Inferior parietal cortex (tissue), 1 donor: ENCODE measurements at regions not wholly inside any gene's neighbourhood (a gene's known extent, or its start where the extent isn't known, plus 50 kb on each side); places are given as distances from the start of the nearest gene placed in this dataset.
"Not testable (repeated sequence)": the region's sequence is repeated elsewhere in the genome, so short reads cannot be mapped to it uniquely, and the experiment has no call there.

Experiments
- DNase-seq: peaks from one replicate; pipeline ENCODE4 v3.0.0-alpha.2; 2016; ENCODE audit errors: extremely low spot score

- not testable (repeated sequence) for DNase-seq
Measured at GRCh38 chr3:154834831-154835230, 245.3 kb upstream of the MME start.

- no peak for DNase-seq
Measured at GRCh38 chr3:154829929-154830328, 250.2 kb upstream of the MME start.

GRCh38 chr3:154819491-154819890, 260.6 kb upstream of the MME start:
- no peak for DNase-seq

- DNase-seq: no peak
Measured at GRCh38 chr3:154818676-154819255, 261.4 kb upstream of the MME start.

DNA sequence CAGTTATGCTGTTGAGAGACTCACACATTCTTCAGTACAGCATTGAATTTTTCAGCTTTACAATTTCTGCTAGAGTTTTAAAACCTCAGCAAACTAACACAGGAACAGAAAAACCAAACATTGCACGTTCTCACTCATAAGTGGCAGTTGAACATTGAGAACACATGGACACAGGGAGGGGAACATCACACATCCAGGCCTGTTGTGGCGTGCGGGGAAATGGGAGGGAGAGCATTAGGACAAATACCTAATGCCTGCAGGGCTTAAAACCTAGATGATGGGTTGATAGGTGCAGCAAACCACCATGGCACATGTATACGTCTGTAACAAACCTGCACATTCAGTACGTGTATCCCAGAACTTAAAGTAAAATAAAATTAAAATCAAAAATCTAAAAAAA, 270.1 kb upstream of the MME start:
- DNase-seq: not testable (repeated sequence)

DNA sequence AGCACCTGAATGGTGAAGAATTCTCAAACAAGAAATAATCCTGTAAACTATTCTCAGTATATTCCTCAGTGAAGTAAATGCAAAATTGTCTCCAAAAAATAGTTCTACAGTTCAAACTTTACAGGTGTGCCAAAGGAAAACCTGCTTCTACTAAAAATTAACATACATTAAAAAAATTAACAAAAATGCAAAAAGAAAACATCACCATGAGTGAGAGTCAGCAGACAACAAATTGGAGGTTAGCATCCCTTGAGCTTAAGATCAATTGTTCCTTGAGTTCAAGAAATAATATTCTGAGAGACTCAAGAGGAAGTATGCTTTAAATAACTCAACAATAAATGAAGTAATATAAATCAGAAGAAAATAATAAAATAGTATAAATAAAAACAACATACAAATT, 278.4 kb upstream of the MME start:
- no peak for DNase-seq

GRCh38 chr3:154799800-154800199, 280.3 kb upstream of the MME start:
- DNase-seq: no peak

DNA sequence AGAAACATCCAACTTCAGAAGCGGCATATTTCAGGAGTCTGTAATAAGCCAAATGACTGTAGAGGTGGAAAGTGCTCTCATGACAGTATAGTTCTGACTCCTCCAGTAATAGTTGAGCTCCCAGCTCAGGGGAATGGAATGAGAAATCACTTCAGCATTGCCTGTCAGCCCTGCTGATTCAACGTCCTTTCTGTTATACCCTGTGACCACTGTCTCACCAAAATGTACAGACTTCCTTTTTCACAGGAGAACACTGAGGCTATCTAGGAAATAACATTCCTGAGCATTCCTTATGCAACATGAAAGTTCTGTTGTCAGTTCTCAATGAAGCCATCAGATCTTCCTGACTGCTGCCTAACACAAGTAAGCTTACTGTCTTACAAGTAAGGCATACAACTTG, 284.5 kb upstream of the MME start:
- no peak for DNase-seq

DNA sequence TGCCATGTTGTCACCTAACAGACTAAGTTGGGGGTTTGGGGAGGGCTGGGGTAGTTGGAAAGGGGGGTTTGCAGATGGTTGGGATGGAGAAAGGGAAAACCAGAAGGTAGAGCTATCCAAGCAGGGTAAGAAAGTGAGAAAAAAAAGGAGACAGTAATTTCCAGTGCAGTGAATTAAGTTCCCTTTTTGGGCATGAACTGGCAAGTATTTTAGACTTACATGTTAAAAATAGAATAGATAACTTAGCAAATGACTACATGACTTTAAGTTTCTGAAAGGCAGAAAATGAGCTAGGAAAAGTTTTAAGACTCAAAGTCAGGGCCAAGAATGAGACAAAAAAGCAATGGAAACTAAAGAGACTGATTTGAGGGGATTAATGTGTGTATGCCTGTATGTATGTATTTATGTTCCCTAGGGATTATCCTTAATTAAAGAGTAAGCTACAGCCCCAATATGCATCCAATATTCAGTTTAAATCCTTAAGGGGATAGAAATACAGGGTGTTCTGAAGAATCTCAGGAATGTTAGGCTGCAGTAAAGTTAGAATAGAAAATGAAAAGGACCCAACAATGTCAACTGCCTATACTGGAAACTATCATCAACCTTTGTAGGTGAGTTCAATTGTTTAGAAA, 285.2 kb upstream of the MME start:
- DNase-seq: no peak

GRCh38 chr3:154794391-154794790, 285.7 kb upstream of the MME start:
- no peak for DNase-seq

DNA sequence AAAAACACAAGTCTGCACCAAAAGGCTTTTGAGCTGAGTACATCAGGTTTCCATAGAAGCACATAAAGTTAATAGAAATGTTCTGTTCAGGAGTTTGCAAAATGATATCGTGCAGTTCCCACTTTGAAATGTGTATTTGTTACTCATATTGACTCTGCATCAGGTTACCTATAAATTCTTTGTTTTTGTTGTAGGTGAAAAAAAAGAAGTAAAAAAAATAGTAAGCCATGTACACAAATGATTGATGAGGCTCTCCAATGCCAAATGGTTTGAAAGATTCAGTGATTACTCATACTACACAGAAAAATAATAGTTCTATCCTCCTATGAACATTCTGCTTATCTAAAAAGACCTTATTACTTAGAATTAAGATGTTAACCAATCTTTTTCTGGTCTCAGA, 287.3 kb upstream of the MME start:
- DNase-seq: no peak

DNA sequence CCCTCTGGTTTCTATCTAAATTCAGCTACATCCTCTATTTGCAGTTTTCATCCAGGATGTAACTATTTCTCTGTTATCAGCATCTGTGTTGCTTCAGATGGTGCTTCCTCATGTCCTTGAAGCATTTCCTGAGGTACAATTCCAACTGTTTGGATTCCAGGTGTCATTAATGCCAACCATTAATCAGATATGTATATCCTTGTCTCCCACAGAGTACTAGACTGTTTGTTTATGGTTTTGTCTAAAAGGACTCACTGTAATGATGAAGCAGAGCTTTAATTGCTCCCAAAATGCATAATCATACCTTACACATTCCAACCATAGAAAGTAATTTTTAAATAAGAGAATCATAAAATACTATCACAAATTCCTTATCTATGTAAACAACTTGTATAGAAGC, 288.5 kb upstream of the MME start:
- no peak for DNase-seq

DNA sequence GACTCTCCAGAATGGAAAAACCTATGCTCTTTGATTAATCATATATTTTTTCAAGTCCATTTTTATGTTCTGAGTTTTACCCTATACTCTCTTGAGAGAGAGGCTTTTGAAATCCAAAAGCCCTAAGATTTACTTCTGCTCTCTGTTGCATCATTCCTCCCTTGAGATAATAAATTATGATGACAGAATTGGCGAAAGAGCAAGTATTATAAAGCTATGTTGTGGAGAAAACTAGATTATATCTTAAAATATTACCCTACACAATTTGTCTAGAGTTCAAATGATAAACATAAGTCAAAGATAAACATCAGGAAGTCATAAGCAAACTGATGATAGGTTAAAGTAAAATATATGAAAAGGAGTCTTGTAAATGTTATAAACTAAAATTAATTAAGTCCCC, 293.4 kb upstream of the MME start:
- no peak for DNase-seq

DNA sequence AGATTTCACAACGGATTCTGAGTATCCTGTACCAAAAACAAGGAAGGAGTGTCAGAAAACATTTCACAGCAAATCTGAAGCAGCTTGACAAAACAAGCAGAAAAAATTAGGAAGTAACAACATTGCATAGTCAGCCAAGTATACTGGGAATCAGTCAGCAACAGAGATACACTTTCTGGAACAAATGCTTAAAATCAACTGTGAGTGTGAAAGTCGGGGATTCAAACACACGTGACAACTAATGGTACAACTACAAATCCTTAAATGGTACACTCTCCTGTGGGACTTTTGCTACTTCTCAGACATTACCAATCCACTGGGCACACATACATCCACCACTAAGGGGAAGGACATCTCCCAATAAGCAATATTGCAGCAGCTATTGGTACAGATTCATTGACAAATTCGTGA, 296.6 kb upstream of the MME start:
- no peak for DNase-seq

- no peak for DNase-seq
Measured at GRCh38 chr3:154783061-154783460, 297.1 kb upstream of the MME start.

DNA sequence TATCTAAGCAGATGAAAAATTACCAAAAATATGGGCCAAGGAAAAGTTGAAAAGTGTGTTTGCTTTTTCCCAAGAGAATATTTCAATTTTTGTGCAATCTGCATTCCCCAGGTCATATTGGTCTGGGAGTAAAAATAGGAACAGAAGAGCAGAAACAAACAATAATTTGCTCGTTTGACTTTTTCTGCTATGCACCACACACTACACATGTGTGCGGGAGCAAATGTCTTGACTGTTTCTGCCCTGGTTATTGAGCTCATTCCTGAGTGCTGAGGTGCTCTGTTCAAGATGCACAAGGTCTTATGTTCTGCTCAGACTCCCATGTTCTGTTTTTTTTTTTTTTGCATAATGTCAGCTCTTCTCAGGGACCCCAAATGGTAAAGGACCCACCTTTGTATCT, 298.0 kb upstream of the MME start:
- no peak for DNase-seq

DNA sequence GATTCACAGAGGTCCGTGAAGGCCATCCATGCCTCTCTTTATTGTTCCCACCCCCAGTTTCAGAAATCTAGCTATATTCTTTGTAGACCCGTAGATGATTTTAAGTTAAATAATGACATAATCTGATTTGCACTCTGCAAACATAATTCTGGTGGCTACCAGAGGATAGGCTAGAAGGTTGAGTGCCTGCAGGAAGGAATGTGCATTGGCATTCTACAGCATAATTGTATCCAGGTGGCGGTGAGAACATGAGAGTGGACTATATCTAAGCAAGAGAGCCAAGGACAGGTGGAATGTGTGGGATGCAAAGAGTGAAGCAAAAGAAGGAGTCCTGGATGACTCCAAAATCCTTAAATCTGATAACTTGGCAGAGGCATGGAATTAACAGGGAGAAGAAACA, 298.5 kb upstream of the MME start:
- DNase-seq: no peak

DNA sequence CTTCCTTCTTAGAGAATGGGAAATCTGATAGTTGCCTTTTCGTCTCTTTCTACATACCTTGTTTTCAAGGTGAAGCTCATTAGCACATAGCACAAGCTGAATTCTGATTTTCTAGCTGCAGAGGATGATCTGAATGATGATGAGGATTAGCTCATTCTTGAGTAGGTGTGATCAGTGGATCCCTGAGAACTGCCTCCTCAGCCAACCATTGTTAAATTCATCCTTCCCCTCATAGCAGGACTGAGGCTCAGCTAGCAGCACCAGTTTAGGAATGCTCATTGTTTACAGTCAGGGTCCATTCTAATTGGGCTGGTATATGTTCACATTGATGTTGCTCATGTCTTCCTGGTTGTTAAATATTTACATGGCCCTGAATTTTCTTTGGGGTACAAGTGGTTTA, 299.9 kb upstream of the MME start:
- no peak for DNase-seq

DNA sequence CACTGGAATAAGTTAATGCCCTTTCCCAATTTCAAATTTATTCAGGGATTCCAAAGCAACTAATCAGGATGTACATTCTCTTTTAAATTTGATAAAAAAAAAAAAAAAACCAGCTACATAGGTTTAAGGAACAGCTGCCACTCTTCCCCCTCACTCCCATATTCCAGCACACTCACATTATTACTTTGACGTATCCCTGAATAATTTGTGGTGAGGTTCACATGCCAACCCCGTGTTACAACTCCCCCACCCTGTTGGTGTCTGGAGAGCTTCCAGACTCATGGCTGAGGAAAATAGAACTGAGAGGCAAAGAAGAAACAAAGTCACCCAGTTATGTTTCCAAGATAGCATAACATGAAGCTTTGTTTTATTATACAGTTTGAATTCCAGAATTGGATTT, 300.5 kb upstream of the MME start:
- DNase-seq: no peak

GRCh38 chr3:154778057-154778456, 302.1 kb upstream of the MME start:
- no peak for DNase-seq

- DNase-seq: no peak
Measured at GRCh38 chr3:154776549-154777225, 303.4 kb upstream of the MME start.

- DNase-seq: no peak
Measured at GRCh38 chr3:154775821-154776548, 304.1 kb upstream of the MME start.
